Daoy (cell line): ENCODE measurements at regions not wholly inside any gene's neighbourhood (a gene's known extent, or its start where the extent isn't known, plus 50 kb on each side); places are given as distances from the start of the nearest gene placed in this dataset.
"Not testable (repeated sequence)": the region's sequence is repeated elsewhere in the genome, so short reads cannot be mapped to it uniquely, and the experiment has no call there.

Experiments used
- DNase-seq: peaks from one replicate; pipeline ENCODE4 v3.0.0-alpha.2; 2015; ENCODE audit warnings: low read depth

DNA sequence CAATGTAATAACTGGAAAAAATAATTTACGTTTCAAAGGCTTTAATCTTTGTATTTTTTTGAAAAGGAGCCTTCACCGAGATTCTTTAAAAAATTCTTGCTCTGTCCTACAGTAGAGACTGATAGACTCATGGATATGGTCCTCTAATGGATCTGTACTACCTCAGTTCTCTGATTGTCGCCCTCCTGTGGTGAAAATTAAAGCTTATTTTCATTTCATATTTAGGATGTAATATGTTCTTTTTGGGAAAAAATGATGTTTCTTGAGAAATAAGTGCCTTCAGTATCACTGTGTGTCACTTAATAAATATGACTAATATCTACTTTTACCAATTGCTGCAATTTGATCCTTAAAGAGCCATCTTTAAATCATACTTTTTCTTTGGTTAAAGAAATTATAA lies 4593.3 kb upstream of the OR11H1 start:
- DNase-seq, result not testable (repeated sequence)

DNA sequence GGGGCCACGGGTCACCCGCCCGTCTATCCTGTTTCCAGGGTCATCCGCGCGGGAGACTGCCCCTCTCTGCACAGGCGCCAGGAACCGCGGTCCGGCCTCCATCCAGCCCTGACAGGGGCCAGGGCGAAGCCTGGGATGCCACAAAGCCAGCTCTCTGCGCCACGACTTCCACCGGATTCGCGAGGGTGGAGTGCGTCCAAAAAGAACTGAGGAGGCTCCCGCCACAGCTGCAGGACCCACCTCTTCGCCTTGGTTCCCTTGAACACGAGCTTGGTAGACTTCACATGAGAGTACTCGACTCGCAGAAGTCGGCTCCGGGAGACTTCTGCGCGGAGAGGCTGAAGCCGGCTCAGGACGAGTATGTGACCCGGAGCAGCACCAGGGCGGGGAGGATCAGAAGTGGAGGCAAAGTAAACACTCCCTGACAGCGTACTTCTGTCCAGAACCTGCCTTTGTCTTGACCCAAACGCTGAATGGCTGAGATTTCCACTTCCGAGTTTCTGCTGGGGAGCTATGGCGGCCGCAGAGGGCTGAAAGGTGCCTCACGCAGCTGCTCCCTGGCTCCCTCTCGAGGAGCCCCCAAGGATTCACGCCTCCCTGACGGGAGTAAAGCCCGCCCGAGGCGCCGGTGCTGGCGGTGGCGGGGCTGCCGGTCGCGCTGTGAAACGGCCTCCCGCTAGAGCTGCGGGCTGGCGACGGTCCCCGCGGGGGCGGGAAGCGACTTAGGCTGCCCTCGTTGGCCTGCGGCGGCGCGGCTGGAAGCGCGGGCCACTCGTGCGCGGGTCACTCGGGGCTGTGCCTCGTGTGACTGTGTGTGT lies 4566.7 kb upstream of the OR11H1 start:
- peak; percentile 88 for DNase-seq

DNA sequence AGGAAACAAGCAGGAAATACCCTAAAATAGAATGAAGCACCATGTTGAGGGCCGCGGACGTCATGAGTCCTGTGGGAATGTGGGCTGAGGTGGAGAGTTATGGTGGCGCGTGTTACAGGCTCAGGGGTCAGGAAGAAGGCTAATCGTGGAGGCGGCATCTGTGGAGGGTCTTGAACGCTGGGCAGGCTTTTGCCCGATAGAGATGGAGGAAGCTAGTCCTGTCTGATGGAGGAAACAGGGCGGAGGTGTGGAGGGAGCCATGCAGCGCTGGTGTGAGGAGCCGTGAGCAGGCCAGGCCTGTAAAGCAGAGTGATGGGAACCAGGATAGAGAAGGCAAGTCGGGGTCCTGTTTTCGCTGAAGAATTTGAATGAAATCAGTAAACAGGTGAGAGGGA lies 4566.1 kb upstream of the OR11H1 start:
- not testable (repeated sequence) for DNase-seq
